Progenitor cell of endocrine pancreas (in vitro differentiated cells): ENCODE measurements at regions not wholly inside any gene's neighbourhood (a gene's known extent, or its start where the extent isn't known, plus 50 kb on each side); places are given as distances from the start of the nearest gene placed in this dataset.

ENCODE experiments used
- DNase-seq: peaks from one replicate; pipeline ENCODE4 v3.0.0; 2021; ENCODE audit warnings: low spot score; ENCODE audit not compliant: unreplicated experiment
- H3K27ac Mint-ChIP-seq: 2 replicates; pipeline ENCODE4 v1.8.0; 2021; ENCODE audit warnings: mild to moderate bottlenecking, moderate library complexity, mixed read lengths
- H3K27me3 Mint-ChIP-seq: 2 replicates; pipeline ENCODE4 v1.8.0; 2021; ENCODE audit warnings: mixed read lengths
- H3K36me3 Mint-ChIP-seq: 2 replicates; pipeline ENCODE4 v1.8.0; 2022; ENCODE audit warnings: mixed read lengths; ENCODE audit not compliant: insufficient read depth
- H3K4me1 Mint-ChIP-seq: 2 replicates; pipeline ENCODE4 v1.8.0; 2021; ENCODE audit warnings: low read depth, mixed read lengths
- H3K4me3 Mint-ChIP-seq: 2 replicates; pipeline ENCODE4 v1.8.0; 2021; ENCODE audit warnings: low read depth, mild to moderate bottlenecking, moderate library complexity, mixed read lengths
- H3K9me3 Mint-ChIP-seq: 2 replicates; pipeline ENCODE4 v1.8.0; 2021; ENCODE audit warnings: low read depth, mixed read lengths
- TF ChIP-seq, protein P1 (sequence below): fragments of 200-600 bp; sonication (generic); IDR thresholded peaks from one replicate; pipeline ENCODE4 v1.5.0; 2021; ENCODE audit warnings: antibody characterized with exemption, mild to moderate bottlenecking; ENCODE audit not compliant: unreplicated experiment

DNA sequence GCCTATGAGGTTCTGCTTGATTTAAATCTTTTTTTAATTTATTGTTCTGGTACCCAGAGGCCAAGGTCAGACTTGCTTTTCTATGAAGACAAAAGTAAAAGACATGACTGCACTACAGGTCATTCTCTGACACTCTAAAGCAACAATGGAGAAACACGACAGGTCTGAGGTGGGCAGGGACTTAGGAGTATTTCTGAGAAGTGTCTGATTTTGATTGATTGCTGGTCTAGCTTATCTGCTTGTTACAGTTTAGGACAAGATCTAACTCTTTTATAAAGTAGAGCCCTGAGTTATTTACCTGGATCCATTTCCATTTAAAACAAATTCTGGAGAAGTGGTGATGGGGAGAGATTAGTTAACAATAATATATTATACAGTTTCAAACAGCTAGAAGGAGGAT, 115.2 kb upstream of the STT3B start:
- no peaks in the 10 kb centered on the region for H3K9me3 Mint-ChIP-seq

DNA sequence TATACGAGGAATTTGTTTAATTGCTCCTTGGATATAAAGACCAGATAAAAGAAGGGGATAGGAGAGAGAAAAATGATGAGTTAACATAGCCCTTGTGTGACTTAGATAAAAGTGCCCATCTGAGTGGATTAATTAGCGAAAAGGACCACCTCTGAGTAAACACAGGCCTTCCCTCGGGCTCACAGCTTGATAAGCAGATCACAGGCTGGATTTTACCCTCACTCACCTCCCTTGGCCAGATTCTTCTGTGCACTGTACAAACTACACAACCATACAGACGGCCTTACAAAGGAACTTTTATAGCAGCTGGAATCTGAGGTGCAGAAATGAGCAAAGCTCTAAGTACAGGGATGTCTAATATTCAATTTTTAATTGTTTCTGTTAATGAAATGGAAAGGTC, 112.4 kb upstream of the STT3B start:
- no peak overlapping the region for H3K4me3 Mint-ChIP-seq
- H3K36me3 Mint-ChIP-seq = no peaks in the 10 kb centered on the region
- peaks cover 2% of the 10 kb centered on the region for H3K9me3 Mint-ChIP-seq
- H3K4me1 Mint-ChIP-seq = peaks cover 9% of the 10 kb centered on the region
- H3K27me3 Mint-ChIP-seq = peaks cover 17% of the 10 kb centered on the region
- TF ChIP-seq, protein P1, sequence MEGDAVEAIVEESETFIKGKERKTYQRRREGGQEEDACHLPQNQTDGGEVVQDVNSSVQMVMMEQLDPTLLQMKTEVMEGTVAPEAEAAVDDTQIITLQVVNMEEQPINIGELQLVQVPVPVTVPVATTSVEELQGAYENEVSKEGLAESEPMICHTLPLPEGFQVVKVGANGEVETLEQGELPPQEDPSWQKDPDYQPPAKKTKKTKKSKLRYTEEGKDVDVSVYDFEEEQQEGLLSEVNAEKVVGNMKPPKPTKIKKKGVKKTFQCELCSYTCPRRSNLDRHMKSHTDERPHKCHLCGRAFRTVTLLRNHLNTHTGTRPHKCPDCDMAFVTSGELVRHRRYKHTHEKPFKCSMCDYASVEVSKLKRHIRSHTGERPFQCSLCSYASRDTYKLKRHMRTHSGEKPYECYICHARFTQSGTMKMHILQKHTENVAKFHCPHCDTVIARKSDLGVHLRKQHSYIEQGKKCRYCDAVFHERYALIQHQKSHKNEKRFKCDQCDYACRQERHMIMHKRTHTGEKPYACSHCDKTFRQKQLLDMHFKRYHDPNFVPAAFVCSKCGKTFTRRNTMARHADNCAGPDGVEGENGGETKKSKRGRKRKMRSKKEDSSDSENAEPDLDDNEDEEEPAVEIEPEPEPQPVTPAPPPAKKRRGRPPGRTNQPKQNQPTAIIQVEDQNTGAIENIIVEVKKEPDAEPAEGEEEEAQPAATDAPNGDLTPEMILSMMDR = no peak
- no peak for DNase-seq
- H3K27ac Mint-ChIP-seq = no peak overlapping the region

More for the DNA sequence above, 115.2 kb upstream of the STT3B start:
- H3K27me3 Mint-ChIP-seq = peaks cover 14% of the 10 kb centered on the region
- DNase-seq = no peak
- no peaks in the 10 kb centered on the region for H3K36me3 Mint-ChIP-seq
- TF ChIP-seq, protein P1 = no peak
- H3K4me1 Mint-ChIP-seq = peaks cover 9% of the 10 kb centered on the region
- no peak overlapping the region for H3K4me3 Mint-ChIP-seq
- no peak overlapping the region for H3K27ac Mint-ChIP-seq

- Mint-ChIP-seq H3K27ac (no peak overlapping the region), H3K27me3 (peaks cover 17% of the 10 kb centered on the region), H3K9me3 (peaks cover 8% of the 10 kb centered on the region), H3K36me3 (no peaks in the 10 kb centered on the region), H3K4me1 (peaks cover 9% of the 10 kb centered on the region), H3K4me3 (no peak overlapping the region)
- DNase-seq = no peak
- TF ChIP-seq, protein P1 = no peak
Measured at GRCh38 chr3:31421314-31422048, 111.2 kb upstream of the STT3B start.

GRCh38 chr3:31422237-31422636, 110.5 kb upstream of the STT3B start:
- TF ChIP-seq, protein P1 = no peak
- Mint-ChIP-seq H3K27me3 (peaks cover 17% of the 10 kb centered on the region), H3K36me3 (no peaks in the 10 kb centered on the region), H3K4me3 (no peak overlapping the region), H3K9me3 (peaks cover 8% of the 10 kb centered on the region), H3K4me1 (peaks cover 9% of the 10 kb centered on the region), H3K27ac (no peak overlapping the region)
- no peak for DNase-seq

- no peak overlapping the region for H3K4me3 Mint-ChIP-seq
- H3K27me3 Mint-ChIP-seq = peaks cover 16% of the 10 kb centered on the region
- peaks cover 7% of the 10 kb centered on the region for H3K4me1 Mint-ChIP-seq
- peaks cover 8% of the 10 kb centered on the region for H3K9me3 Mint-ChIP-seq
- TF ChIP-seq, protein P1 = no peak
- no peaks in the 10 kb centered on the region for H3K36me3 Mint-ChIP-seq
- no peak for DNase-seq
- H3K27ac Mint-ChIP-seq = no peak overlapping the region
Measured at GRCh38 chr3:31423482-31423881, 109.2 kb upstream of the STT3B start.
